ENCODE measurements at regions not wholly inside any gene's neighbourhood (a gene's known extent, or its start where the extent isn't known, plus 50 kb on each side); places are given as distances from the start of the nearest gene placed in this dataset.
"Not testable (repeated sequence)": the region's sequence is repeated elsewhere in the genome, so short reads cannot be mapped to it uniquely, and the experiment has no call there.

DNA sequence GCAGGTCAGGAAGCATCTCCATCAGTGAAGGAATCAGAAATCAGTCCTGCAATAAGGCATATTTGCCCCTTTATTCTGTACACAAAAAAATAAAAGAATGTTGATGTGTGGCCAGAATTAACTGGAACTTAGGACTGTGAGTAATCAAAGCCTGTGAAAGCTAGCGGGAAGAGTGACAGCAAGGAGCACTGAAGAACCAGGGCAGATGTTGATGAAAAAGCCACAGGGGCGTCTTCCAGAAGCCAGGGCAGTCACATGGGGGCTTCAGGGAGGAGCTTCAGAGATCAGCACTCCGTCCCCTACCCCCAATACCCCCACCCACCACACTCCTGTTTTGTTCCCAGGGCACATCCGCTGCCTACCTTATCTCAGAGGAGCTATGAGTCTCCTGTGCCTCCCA lies 502.8 kb downstream of the AJAP1 start:
- DNase-seq, result no peak

DNA sequence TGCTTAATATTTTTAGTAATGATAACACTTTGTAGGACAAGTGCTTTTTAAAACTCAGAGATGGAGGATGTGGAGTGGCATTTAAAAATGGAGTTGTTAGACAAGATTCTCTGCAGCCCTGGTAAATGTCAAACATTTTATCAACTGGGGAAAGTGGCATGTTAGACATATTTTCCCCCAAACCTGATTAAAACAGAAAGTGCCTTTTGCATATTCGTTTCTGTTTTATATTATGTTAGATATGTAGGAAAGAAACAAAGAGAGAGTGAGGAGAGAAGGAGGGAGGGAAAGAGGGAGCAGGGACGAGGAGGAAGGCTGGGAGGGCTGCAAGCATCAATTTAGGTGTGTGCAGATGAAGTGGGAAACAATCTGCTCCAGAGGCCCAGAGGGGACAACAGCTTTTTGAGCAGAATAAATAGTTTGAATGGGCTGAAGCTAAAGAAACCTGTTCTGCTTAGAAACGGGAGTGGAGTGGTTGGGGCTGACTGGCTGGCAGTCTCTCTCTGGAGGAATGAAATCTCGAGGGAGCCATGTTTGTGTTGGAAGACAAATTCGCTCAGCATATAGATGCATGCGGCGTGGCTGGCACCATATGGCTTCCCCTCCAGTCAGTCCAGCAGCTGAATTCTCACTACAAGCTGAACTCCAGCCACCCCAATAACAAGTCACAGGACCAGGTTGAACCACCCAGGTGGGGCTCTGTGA lies 502.2 kb downstream of the AJAP1 start:
- no peak for DNase-seq

DNA sequence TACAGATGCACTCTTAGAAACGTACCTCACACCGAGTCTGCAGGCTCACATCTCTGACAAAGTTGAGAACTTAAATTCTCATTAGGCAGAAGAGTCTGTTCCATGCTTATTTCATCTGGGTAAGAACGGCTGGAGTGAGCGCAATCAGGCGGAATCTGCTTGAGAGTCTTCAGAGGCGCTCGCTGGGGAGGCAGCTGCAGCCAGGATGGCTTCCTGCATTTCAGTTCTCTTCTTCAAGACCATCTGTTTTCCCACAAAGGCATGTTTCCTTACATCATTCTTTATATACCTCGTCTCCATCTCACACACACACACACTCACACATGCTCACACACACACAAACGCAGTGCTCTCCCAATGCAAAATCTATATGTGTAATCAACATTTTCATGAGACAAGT lies 497.1 kb downstream of the AJAP1 start:
- DNase-seq, result no peak

DNA sequence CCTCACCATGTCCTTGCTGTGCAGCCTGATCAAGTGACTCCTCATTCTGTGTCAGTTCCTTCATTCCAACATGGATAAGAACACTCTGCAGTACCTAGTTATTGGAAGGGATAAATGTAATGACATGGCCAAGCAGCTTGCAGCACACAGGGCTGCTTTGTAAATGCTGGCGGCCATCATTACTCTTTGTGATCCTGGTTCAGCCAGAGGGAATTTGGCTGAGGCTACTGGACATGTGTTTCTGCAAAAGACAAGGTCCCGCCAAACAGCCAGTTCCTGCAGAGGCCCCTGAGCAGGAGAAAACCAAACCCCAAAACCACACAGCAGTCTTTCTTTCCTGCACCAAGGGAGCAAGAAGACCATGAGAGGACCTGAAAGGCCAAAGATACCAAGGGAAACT lies 495.8 kb downstream of the AJAP1 start:
- no peak for DNase-seq

DNA sequence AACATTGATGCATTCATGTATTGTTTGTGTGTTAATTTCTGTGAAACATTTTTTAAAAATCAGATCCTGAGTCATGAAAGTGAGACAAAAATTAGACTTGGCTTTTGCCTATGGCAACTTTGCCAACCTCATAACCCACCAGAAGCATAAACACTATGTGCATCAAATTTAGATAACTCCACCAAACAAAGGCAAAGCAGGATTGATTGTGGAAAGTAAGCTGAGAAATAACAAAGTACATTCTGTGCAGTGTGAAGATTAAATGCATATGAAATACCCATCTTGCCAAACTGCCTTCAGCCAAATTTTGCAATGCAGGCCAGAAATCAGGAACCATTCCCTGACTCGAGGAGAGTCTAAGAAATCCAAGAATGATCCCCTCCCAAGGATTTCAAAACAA lies 493.4 kb downstream of the AJAP1 start:
- DNase-seq, result no peak

DNA sequence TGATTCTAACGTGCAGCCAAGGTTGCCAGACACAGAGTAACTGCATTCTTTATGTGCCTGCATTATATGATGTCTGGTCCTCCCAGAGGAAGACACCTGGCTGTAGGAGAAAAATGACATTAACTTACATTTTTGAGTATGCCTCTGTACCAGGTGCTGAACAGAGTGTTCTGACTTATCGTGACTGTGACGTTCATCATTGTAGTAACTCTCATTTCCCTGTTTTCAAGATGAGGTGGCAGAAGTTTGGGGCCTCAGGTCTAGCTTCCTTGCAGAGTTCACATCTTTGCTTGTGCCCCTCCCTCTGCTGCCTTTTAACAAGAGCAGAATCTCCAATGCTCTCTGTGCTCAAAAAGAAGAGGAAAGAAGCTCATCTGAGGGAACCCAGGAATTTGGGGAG lies 488.0 kb downstream of the AJAP1 start:
- DNase-seq, result no peak

DNA sequence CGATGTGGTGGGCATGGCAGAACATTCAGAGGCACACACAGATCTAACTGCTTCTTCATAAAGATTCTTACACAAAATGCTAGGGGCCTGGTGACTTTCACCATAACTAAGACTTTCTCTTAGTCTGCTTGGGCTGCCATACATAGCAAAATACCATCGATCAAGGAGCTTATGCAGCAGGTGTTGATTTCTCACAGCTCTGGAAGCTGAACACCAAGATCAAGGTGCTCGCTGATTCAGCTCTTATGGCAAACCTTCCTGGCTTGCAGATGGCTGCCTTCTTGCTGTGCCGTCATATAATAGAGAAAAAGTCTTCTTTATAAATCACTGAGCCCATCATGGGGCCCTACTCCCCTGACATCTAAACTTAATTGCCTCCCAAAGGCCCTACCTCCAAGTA lies 487.3 kb downstream of the AJAP1 start:
- no peak for DNase-seq

DNA sequence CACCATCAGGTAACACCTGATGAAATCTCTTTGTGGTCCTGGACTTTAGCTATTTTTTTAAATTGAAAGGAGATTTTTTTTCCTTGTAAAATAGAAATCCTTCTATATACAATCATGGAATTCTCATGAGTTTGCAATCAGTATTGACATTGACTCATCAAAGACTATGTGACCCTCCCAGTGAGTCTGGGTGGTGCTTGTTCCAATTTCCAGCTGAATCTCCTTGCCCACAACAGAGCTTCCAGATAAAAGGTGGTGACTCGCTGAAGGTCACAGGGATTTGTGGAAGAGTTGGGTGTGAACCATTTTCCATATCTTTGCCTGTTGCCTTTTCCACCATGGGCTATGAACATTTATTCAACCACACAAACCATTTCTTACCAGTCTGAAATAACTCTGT lies 486.6 kb downstream of the AJAP1 start:
- DNase-seq, result no peak

DNA sequence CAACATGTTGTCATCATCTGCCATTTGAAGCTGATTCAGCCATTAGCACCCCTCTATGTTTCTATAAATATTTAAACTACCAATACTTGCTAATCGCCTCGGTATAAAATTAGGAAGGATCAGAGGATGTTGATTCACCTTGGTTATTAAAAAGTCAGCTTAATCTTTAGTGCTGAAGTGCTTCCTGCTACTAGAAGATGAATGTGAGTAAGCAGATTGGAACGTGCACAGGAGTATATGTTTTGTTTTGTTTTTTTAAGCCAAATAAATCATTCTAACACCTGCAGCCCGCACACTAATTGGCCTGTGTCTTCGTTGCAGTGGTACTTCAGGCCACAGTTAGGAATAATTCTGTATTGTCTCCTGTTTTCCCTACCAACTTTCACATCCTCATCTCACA lies 485.7 kb downstream of the AJAP1 start:
- DNase-seq, result no peak

DNA sequence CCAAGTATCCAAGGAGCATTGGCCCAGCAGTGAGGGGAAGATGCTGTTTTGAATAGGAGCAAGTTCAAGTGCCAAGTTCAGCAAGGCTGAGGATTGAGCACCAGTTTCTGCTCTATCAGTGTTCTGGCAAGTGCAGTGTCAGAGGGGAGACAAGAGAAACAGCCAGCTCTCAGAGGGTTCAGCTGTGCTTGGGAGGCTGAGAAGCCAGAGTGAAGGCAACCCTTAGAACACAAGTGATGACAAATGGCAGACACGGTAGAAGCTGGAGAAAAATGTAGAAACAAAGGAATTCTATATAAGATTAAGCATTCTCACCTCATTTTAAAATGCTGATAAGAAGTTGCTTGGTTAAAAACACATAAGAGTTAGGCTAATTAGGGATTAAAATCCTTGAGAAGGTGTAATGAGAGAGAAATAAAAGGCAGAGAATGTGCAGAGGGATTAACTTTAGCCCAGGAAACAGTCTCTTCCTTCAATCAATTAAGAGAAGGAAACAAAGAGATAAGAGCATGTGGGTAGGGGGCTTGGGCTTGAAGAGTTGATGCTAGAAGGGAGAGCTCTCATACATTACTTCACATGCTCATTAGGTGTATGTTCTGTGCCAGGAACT lies 475.4 kb downstream of the AJAP1 start:
- no peak for DNase-seq

DNA sequence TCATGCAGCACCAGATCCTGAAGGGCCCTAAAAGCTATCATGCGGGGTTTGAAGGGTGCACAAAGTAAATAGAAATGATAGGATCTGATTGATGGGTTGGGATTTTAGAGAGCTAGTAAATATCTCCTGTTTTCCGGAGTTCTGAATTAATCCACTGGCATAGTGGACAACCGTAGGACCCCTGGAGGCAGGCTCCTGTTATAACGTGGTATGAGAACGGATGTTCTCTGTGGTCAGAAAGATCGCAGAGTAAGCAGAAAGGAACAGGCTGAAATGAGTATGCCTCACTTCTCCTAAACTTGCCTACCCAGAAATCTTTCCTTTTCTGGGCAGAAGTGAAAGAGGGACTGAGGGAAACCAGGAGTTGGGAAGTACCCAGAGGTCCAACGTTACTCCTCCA lies 470.8 kb downstream of the AJAP1 start:
- no peak for DNase-seq

DNA sequence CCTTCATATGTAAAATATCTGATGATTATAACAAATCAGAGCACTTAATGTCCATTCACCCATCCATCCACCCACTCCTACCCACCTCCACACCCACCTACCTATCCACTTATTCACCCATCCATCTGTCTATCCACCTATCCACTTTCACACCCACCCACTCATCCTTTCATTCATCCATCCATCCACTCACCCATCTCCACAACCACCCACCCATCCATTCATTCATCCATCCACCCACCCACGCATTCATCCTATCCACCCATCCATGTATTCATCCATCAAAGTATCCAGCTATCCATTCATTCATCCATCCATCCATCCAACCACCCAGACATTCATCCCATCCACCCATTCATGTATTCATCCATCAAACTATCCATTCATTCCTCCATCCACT lies 466.1 kb downstream of the AJAP1 start:
- no peak for DNase-seq

DNA sequence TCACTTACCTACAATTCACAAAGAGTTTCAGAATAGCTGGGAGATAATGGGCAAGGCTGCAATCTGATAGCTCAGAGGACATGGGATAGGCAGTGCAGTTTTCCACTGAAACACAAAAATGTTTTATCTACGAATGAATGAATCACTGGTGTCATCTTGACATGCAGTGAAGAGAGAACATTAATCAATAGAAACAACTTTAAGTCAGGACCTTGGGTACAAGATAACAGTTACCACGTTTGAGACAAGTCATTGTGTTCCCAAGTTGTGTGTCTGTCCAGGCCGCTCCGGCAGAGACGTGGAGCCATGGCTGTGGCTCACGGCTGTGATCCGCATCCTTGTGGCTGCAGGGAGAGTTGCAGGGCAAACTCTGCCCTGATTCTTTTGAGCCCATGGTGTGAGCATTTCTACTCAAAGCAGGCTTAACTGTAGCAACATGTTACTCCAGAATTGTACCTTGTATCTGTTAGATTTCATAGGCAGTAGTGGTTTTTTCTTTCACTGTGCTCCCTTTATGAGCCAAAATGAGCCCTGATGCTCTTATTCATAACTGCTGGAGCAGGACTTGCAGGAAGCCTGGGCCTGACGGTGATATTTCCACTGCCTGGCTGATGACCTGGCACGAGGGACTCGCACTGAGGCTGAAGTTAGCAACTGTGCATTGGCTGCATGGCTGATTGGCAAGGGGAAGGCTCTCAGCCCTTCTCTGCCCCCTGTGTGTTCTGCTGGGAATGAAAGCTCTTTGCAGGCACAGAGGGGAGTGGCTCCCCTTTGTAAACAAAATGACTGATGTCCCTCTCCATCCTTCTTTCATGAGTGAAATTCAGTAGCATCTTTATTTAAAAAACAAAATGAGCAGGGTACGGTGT lies 465.2 kb downstream of the AJAP1 start:
- DNase-seq, result no peak

DNA sequence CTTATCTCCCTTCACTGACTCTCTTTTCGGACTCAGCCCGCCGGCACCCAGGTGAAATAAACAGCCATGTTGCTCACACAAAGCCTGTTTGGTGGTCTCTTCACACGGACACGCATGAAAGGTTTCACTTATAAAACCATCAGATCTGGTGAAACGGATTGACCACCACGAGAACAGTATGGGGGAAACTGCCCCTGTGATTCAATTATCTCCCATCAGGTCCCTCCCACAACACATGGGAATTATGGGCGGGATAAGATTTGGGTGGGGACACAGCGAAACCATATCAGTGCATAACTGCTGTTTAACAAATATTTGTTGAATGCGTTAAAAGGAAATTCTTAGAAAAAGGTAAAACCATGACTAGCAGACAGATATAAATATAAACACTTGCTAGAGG lies 464.4 kb downstream of the AJAP1 start:
- not testable (repeated sequence) for DNase-seq

DNA sequence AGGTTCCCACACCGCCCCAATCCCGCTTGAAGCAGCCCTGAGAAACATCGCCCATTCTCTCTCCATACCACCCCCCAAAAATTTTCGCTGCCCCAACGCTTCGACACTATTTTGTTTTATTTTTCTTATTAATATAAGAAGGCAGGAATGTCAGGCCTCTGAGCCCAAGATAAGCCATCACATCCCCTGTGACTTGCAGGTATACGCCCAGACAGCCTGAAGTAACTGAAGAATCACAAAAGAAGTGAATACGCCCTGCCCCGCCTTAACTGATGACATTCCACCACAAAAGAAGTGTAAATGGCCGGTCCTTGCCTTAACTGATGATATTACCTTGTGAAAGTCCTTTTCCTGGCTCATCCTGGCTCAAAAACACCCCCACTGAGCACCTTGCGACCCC lies 463.9 kb downstream of the AJAP1 start:
- not testable (repeated sequence) for DNase-seq

DNA sequence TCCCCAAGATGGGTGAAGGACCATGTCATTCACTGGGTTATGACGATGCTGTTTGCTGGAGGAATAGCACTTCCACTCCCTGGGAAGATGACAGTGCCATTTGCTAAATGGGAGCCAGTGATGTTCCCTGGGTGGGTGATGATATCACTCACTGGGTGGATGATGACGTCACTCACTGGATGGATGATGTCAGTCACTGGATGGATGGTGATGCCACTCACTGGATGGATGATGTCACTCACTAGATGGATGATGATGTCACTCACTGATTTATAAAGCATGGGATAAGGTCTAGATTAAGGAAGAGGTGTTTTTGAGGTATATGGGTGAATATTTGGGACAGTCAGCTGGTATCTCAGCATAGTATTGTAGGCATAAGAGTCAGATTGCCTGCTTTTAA lies 457.2 kb downstream of the AJAP1 start:
- DNase-seq, result no peak

DNA sequence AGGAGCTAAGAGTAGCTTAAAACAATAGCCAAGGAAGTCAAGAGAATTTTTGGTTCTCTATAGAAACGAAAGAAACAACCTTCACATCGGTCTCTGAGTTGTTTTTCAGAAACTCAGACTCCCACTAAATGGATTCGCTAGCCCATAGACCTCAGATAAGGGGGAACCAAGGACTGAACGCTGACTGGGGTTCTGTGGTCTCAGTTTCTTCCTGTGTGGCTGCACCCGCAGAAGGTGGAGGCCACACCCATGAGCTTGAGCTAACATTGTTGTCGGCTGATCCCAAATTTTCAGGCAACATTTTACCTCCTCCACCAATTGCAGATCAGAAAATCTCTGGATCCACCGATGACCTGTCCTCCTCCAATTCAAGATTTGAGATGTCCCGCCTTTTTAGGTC lies 456.1 kb downstream of the AJAP1 start:
- no peak for DNase-seq

DNA sequence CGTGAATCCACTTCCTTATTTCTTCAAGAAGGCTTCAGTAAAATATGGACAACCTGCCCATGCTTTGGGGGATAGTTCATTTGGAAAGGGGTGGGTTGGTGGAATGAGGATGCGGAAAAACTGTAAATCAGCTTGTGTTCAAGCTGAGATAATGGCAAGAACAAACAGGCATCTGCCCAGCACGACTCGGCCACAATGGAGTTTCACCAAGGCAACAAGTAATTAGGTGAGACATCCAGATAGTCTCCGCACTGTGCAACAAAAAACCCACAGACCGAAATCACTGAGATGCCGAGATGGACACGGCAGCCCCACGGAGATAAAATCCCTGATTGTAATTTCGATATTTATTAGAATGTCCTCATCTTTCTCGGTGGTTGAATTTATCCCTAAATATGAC lies 455.2 kb downstream of the AJAP1 start:
- no peak for DNase-seq

DNA sequence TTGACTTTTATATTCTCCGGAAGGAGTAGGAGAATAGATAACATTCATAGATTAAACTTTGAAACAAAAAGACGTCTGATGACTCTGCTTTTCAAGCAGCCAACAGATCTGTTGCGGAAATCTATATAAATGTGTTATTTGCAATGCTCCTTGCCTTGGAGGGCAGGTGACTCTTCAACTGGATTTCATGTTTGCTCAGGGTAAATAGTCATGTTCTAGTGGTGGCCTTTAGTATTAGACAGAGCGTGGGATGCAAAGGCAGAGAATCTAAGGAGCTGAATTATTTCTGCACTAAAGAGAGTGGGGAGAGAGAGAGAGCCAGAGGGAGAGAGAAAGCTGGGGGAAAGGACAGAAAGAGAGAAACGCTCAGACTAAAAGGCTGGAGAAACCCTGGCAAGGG lies 454.3 kb downstream of the AJAP1 start:
- no peak for DNase-seq

DNA sequence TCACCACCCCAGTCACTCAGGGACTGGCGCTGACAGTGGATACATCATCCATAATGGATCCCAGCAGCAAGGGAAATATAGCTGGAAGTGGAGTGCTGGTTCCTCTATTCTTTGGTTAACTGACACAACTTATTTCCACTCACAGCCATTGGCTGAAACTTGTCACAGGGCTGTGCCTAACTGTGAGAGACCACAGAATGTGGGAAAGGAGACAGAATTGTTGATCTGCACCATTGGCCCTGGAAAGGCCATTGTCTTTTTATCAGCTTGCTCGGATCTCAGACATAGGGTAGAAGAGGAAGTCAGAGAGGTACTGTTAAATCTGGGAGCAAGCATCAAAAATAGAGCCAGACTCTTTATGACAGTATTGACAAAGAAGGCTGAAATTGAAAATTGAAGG lies 451.3 kb downstream of the AJAP1 start:
- DNase-seq, result no peak

DNA sequence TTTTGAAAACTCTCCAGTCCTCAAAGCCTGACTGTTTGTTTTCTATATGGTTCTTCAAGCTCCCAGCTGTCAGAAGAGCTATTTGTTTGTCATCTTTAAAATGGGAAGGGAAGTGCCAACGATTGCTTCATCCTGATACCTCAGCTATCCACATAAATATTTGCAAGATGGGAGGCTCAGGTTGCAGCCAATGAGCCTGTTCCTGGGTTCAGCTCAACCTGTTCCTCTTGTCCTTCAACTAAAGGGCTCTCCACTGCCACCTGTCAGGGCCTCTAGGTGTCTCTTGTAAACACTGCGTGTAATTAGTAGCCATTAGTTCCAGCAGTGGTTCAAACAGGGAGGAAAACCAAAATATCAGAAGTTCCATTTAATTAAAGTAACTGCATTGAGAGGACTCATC lies 445.1 kb downstream of the AJAP1 start:
- DNase-seq, result no peak

DNA sequence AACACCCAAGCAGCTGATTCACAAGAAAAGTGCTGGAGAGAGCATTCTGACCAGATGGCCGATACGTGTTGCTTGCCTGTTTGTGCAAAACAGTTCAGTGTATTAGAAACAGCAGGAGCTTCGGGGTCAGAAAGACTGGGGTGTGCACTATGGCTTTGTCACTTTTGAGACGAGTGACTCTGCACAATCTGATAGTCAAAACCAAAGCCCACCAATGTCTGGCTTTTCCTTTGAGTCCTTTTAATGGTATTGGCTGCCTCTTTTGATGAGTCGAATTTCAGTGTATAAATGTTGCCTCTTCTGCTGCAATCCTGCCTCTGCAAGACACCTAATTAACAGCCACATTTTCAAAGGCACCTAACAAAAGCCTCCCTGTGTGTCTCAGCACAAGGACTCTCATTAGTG lies 444.6 kb downstream of the AJAP1 start:
- no peak for DNase-seq

DNA sequence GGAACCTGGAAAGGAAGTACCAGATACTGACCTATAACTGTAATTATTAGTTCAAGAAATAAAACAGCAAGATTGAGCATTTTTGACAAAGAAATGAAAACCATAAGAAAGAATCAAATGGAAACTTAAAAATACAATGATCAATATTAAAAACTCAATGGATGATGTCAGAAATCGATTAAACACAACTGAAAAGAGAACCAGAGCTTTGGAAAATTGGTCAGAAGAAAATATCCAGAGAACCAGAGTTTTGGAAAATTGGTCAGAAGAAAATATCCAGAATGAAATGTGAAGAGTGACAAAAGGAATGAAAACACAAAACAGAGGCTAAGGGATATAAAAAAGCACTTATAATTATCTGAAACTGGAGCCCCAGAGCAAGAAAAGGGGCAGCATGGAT lies 438.6 kb downstream of the AJAP1 start:
- DNase-seq, result no peak

DNA sequence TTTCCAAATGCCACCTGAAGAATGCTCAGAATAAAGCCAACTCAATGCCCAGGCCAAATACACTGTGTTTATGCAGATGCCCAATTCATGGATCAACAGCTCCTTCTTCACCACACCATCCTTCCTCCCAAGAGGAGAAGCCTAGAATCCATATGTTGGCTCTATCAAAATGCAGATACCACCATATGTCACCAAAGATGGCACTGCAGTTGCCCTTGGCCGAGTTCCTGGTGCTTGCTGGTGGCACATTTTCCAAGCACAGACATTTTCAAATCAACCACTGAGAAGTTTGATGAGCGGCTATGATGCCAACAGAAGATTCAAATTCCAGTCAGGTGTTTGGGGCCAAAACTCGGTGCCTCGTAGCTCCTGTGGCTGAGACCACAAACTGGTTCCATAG lies 430.3 kb downstream of the AJAP1 start:
- no peak for DNase-seq

All from CD4-positive, alpha-beta T cell treated with Interleukin-4 for 4 hours (primary cell).